HS-27A (cell line): ENCODE measurements at regions not wholly inside any gene's neighbourhood (a gene's known extent, or its start where the extent isn't known, plus 50 kb on each side); places are given as distances from the start of the nearest gene placed in this dataset.
"Not testable (repeated sequence)": the region's sequence is repeated elsewhere in the genome, so short reads cannot be mapped to it uniquely, and the experiment has no call there.

Experiments
- DNase-seq: peaks from one replicate; pipeline ENCODE4 v3.0.0-alpha.2; 2012; ENCODE audit warnings: low read depth, missing footprints

DNA sequence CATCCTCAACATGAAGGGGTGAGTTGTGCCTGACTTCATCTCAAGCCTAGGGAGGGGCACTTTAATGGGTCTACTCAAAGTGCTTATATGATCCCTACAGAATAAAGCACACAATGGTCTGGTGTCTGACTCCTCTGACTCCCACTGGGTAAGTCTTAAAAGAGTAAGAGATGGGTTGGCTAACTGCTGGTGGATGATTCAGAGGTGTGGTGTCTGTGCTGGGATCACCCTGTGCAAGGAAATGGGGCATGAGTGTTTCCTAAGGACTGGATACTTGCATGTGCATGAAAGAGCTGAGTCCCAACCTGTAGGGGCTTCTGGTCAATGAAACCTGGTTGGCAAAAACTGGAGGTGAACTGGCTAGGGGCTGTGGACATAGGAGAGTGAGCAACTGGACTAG lies 158.8 kb downstream of the IL20RB start:
- no peak for DNase-seq

GRCh38 chr3:137121704-137122314 lies 164.0 kb downstream of the IL20RB start:
- DNase-seq = peak; percentile 7

GRCh38 chr3:137131081-137131480 lies 173.3 kb downstream of the IL20RB start:
- DNase-seq = no peak

- DNase-seq = no peak
Measured at GRCh38 chr3:137134431-137134830, 176.6 kb downstream of the IL20RB start.

DNA sequence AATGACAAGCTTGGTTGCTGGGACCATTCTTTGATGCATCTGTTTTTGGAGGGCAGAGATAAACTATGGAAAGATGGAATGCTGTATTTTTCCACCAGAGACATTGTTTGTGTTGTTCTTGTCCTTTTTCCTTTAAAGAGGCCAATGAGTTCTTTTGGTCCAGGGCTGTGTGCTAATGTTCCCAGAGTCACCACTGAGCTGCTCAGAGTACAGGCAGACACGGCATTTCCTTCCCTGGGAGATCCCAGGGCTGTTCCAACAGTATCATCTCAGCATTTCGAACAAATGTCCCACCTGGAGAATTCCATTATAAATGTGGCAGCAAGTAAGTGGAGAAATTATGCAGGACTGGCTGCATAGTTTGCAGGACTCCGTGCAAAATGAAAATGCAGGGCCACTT lies 190.6 kb downstream of the IL20RB start:
- DNase-seq = no peak

GRCh38 chr3:137148917-137149316 lies 191.1 kb downstream of the IL20RB start:
- DNase-seq = no peak

DNA sequence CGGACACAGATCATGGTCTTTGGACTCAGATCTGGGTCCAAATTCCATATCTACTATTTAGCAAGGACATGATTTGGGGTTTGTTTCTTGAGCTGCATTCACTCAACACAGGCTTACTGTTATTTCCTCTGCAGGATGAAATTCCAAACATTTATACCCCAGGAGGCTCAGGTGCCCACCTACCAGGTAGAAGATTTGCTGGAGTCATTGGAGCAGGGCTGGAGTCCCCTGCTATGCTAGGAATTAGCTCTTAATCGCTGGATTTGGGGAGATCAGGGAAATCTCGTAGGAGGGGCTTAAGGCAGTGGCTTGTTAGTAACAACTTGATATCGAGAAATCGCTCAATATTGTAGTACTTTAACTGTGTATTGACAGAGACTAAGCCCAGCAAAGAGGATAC lies 193.0 kb downstream of the IL20RB start:
- DNase-seq = no peak

GRCh38 chr3:137153046-137153445 lies 195.3 kb downstream of the IL20RB start:
- not testable (repeated sequence) for DNase-seq

- DNase-seq = no peak
Measured at GRCh38 chr3:137163241-137163871, 205.6 kb downstream of the IL20RB start.

GRCh38 chr3:137163958-137164357 lies 206.2 kb downstream of the IL20RB start:
- no peak for DNase-seq

- DNase-seq = peak; percentile 4
Measured at GRCh38 chr3:137165117-137165806, 207.5 kb downstream of the IL20RB start.

GRCh38 chr3:137171834-137172603 lies 214.2 kb downstream of the IL20RB start:
- no peak for DNase-seq

- DNase-seq = no peak
Measured at GRCh38 chr3:137172728-137173127, 214.9 kb downstream of the IL20RB start.

DNA sequence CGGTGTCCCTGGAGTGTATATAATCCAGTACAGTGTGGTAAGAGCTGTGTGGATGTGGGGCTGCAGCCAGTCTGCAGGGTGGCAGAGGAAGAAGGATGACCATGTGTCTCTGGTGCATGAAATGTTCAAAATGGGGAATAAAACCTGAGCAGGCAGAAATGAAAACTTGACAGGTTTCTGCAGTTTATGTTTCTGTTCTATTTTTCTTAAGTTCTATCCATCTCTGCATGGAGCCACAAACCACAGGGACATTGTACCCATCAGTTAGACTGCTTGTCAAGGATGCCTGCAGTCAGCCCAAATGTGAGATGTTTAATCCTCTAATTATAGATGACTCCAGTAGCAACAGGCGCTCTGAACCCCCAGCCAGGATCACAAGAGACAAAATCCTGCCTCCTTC lies 216.7 kb downstream of the IL20RB start:
- DNase-seq = no peak

DNA sequence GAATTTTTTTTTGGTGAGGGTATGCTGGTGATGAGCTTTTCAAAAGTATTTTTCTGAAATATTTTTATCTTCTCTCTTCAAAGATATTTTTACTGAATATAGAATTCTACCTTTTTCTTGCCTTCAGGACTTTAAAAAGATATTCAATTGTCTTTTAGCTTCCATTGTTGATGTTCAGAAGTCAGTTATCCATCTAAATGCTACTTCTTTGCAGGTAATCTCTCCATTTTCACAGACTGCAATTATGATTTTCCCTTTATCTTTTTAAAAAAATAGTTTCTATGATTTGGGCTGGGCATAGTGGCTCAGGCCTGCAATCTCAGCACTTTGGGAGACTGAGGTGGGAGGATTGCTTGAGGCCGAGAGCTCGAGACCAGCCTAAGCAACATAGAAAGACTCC lies 222.4 kb downstream of the IL20RB start:
- no peak for DNase-seq

DNA sequence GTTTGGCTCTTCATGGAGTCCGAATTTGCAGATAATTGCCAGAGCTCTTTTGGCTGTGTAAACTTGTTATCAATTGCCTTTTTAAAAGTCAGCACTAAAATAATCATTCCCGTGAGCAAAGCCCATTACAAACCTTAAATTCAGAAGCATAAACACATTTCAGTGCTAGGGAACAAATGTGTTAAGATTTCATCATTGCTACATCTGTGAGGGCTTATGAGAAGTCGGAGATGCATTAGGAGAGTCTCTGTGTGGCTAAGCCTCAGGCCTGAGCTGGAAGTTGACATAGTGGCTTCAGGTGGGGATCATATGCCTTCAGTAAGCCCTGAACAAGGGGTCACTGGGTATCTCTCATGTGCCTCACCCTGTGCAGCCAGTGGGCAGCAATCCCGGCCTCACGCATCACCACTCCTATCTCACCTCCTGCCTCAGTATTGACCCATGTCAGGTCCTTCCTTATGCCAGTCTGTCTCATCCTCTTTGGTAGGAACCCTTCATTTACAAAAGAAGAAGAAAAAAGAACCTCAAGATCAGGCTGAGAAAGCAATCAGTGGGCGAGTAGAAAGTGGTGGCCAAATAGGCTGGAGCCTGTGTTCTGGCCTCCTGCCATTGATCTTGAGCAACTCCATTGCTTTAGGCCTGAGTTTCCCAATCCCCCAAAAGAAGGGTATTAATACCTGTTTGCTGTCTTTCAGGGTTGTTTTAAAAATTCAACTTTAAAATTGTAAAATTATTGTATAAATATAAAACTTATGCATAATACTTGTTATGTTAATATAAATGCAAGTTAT lies 233.5 kb downstream of the IL20RB start:
- DNase-seq = no peak

GRCh38 chr3:137191951-137192350 lies 234.2 kb downstream of the IL20RB start:
- no peak for DNase-seq

DNA sequence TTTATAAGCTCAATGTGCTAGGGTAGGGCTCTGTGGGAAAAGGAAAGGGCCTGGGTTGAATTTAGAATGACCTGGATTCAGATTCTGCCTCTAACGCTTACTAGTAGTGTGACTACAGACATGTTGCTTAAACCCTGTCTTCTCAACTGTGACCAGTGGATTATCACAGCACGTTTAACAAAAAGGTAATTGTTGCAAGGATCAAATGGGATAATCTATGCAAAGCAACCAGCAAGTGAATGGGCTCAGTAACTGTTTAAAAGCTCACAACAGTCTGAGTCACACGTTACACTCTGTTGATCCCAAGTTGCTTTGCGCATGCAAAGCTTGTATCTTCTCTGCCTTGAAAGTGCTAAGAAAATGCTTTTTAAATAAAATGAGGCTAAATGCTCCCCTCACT lies 236.5 kb downstream of the IL20RB start:
- DNase-seq = no peak

- DNase-seq = not testable (repeated sequence)
Measured at GRCh38 chr3:137198374-137198773, 240.6 kb downstream of the IL20RB start.

GRCh38 chr3:137199678-137200077 lies 241.9 kb downstream of the IL20RB start:
- no peak for DNase-seq

- no peak for DNase-seq
Measured at GRCh38 chr3:137201066-137201465, 243.3 kb downstream of the IL20RB start.

GRCh38 chr3:137202941-137203340 lies 245.2 kb downstream of the IL20RB start:
- no peak for DNase-seq
